ENCODE measurements at regions not wholly inside any gene's neighbourhood (a gene's known extent, or its start where the extent isn't known, plus 50 kb on each side); places are given as distances from the start of the nearest gene placed in this dataset.

DNA sequence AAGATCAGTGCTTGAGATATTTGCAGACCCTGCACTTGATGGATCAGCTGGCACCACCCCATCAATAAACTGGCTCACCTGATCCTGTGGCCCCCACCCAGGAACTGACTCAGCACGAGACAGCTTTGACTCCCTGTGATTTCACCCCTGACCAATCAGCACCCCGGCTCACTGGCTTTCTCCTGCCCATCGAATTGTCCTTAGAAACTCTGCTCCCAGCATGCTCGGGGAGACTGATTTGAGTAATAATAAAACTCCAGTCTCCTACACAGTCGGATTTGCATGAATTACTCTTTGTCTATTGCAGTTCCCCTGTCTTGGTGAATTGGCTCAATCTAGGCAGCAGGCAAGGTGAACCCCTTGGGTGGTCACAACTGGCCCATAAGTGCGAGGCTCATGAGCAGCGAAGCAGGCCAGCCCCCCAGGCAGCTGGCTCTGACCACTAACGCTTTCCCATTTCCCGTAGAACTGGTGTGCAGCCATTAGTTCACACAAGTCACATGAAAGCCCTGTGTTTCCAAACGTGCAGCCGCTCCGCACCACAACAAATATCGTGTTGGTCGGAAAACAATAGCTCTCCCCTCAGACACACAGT lies 79.6 kb downstream of the RSPH3 start:
- POLR2A ChIA-PET = no interaction called here
- DNase-seq (ENCODE audit: low read depth, low spot score) = no peak

DNA sequence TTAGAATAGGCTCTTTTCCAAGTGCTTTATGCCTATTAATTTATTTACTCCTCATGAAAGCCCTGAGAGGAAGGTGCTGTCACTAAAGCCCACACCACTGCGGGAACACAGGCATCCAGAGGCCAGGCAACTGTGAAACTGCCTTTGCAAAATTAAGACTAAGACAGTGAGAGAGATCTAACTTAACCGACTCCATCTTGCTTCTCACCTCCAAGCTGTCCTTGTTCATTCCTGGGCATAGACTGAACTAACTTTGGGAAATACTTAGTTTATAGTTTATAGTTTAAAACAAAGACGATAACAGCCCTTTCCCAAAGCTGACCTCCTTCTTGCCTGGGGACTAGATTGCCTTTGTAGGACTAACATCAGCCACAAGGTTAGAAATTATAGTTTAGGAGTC lies 80.1 kb downstream of the RSPH3 start:
- H3K4me3 ChIP-seq (ENCODE audit: low read depth, low read length) = no peak overlapping the region
- ChIA-PET CTCF (interaction anchor here (1.0 kb wide), 1 partner anchor 202 kb away, joined by 3 read pairs; no protein-coding TSS in a partner anchor), POLR2A (no interaction called here)
- DNase-seq (ENCODE audit: low read depth, low spot score) = no peak
- TF ChIP-seq, protein P1, sequence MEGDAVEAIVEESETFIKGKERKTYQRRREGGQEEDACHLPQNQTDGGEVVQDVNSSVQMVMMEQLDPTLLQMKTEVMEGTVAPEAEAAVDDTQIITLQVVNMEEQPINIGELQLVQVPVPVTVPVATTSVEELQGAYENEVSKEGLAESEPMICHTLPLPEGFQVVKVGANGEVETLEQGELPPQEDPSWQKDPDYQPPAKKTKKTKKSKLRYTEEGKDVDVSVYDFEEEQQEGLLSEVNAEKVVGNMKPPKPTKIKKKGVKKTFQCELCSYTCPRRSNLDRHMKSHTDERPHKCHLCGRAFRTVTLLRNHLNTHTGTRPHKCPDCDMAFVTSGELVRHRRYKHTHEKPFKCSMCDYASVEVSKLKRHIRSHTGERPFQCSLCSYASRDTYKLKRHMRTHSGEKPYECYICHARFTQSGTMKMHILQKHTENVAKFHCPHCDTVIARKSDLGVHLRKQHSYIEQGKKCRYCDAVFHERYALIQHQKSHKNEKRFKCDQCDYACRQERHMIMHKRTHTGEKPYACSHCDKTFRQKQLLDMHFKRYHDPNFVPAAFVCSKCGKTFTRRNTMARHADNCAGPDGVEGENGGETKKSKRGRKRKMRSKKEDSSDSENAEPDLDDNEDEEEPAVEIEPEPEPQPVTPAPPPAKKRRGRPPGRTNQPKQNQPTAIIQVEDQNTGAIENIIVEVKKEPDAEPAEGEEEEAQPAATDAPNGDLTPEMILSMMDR (IDR thresholded peaks at IDR 0.05; ENCODE audit: insufficient read depth, low read length, missing control alignments) = no peak

More for the DNA sequence above, 79.6 kb downstream of the RSPH3 start:
- TF ChIP-seq, protein P1 (IDR thresholded peaks at IDR 0.05; ENCODE audit: insufficient read depth, low read length, missing control alignments) = no peak
- CTCF ChIA-PET = no interaction called here
- H3K4me3 ChIP-seq (ENCODE audit: low read depth, low read length) = no peak overlapping the region

DNA sequence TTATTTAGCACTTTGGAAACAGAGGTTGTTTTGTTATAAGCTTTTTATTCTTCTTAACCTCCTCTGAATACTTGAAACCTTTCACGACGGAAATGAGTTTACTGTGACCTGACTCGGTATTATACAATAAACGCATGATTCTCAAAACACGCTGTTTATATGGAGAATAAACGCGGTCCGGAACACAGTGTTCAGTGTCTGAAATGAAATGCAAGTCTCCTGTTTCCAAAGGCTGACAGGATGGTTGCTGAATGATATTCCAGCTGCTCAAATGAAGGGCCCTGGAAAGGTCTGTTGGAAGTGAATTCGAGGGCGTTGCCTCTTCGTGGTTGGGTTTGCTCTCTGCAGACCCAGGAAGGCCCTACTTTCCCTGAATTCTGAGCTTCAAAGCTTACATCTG lies 83.4 kb downstream of the RSPH3 start:
- ChIA-PET CTCF (interaction anchor here (1.0 kb wide), 1 partner anchor 210 kb away, joined by 3 read pairs; no protein-coding TSS in a partner anchor), POLR2A (no interaction called here)
- TF ChIP-seq, protein P1 (IDR thresholded peaks at IDR 0.05; ENCODE audit: insufficient read depth, low read length, missing control alignments) = no peak
- no peak for DNase-seq (ENCODE audit: low read depth, low spot score)
- no peak overlapping the region for H3K4me3 ChIP-seq (ENCODE audit: low read depth, low read length)

DNA sequence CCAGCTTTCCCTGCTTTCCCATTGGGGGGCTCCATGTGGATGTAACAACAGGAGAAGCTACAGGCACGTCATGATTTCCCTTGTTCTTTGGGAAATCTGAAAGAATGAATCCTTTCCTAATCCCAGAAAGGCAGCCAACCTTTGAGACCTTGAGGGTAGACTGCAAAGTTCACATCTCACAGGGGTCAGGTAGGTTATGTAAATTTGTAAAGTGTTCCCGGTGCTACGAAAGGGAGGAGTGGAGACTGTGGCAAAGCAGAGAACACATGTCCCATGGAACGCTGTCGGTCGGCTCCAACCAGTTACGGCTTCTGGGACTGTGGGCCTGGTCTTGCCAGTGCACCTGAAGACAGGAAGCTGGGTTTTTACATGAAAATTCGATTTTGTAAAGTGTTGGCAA lies 85.1 kb downstream of the RSPH3 start:
- POLR2A ChIA-PET = no interaction called here
- CTCF ChIA-PET = no interaction called here
- H3K4me3 ChIP-seq (ENCODE audit: low read depth, low read length) = no peak overlapping the region
- TF ChIP-seq, protein P1 (IDR thresholded peaks at IDR 0.05; ENCODE audit: insufficient read depth, low read length, missing control alignments) = no peak
- DNase-seq (ENCODE audit: low read depth, low spot score) = no peak

DNA sequence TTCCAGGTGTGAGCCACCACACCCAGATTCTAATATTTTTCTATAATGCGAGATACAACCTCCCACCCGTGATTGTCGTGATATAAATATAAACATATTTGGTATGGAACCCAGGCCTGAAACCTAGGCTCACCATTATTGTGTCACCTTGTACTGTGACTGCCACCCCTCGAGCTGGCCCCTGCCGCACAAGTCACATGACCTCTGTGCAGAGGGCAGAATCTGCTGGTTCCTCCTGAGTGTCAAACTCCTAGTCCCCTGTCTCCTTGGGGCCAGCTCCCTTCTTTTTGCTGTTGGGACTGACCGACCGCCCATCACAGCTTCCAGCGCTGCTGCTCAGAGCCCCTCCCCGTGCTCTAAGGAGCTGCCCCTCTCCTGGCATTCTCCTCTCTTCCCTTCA lies 86.4 kb downstream of the RSPH3 start:
- TF ChIP-seq, protein P1 (IDR thresholded peaks at IDR 0.05; ENCODE audit: insufficient read depth, low read length, missing control alignments) = no peak
- POLR2A ChIA-PET = no interaction called here
- H3K4me3 ChIP-seq (ENCODE audit: low read depth, low read length) = no peak overlapping the region
- no peak for DNase-seq (ENCODE audit: low read depth, low spot score)
- CTCF ChIA-PET = no interaction called here

DNA sequence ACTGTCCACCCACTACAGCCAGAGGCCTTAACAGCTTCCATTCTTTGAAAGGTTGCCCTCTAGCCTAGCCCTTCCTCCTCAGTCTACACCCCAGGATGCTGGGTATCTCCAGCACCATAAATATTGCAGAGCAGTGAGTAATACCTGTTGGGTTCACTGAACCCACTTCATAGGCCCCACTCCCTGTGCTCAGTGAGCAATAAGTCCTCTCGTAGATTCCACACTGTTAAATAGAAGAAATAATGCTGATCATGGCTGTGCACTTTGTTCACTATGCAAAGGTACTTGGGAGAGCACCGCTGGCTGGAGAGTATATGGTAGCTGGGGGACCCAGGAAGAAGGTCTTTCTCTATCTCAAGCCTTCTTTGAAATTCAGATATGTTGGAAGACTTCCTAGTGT lies 87.3 kb downstream of the RSPH3 start:
- TF ChIP-seq, protein P1 (IDR thresholded peaks at IDR 0.05; ENCODE audit: insufficient read depth, low read length, missing control alignments) = no peak
- H3K4me3 ChIP-seq (ENCODE audit: low read depth, low read length) = no peak overlapping the region
- DNase-seq (ENCODE audit: low read depth, low spot score) = no peak
- CTCF ChIA-PET = no interaction called here
- POLR2A ChIA-PET = no interaction called here

Measured in AG04449 (cell line).